Endodermal cell (in vitro differentiated cells): ENCODE measurements at regions not wholly inside any gene's neighbourhood (a gene's known extent, or its start where the extent isn't known, plus 50 kb on each side); places are given as distances from the start of the nearest gene placed in this dataset.

ENCODE experiments used
- DNase-seq: peaks from one replicate; pipeline ENCODE4 v3.0.0-alpha.2; 2017
- H3K27ac ChIP-seq: 2 replicates; pipeline ENCODE4 v1.5.1; 2013; ENCODE audit warnings: mild to moderate bottlenecking, low read depth, low read length, moderate library complexity
- H3K27me3 ChIP-seq: 2 replicates; pipeline ENCODE4 v1.6.1; 2013; ENCODE audit warnings: mild to moderate bottlenecking, low read length, moderate library complexity; ENCODE audit not compliant: insufficient read depth, control insufficient read depth, poor library complexity, severe bottlenecking
- H3K36me3 ChIP-seq: 2 replicates; pipeline ENCODE4 v1.7.0; 2013; ENCODE audit warnings: mild to moderate bottlenecking, low read length, moderate library complexity; ENCODE audit not compliant: control insufficient read depth, insufficient read depth
- H3K4me1 ChIP-seq: one replicate; pipeline ENCODE4 v1.7.0; 2013; ENCODE audit warnings: low read length; ENCODE audit not compliant: control insufficient read depth, insufficient read depth
- H3K4me3 ChIP-seq: 2 replicates; pipeline ENCODE4 v1.5.1; 2013; ENCODE audit warnings: mild to moderate bottlenecking, low read length, moderate library complexity
- H3K9ac ChIP-seq: 2 replicates; pipeline ENCODE4 v1.6.1; 2013; ENCODE audit warnings: mild to moderate bottlenecking, low read length, moderate library complexity; ENCODE audit not compliant: poor library complexity, severe bottlenecking; ENCODE audit errors: extremely low read depth
- H3K9me3 ChIP-seq: 2 replicates; pipeline ENCODE4 v1.6.1; 2013; ENCODE audit warnings: mild to moderate bottlenecking, low read length, moderate library complexity; ENCODE audit not compliant: control insufficient read depth
- H3K27ac Mint-ChIP-seq: 2 replicates; pipeline ENCODE4 v1.8.0; 2020; ENCODE audit warnings: mixed read lengths
- H3K27me3 Mint-ChIP-seq: 2 replicates; pipeline ENCODE4 v1.8.0; 2021; ENCODE audit warnings: mild to moderate bottlenecking, mixed read lengths; ENCODE audit not compliant: insufficient read depth
- H3K36me3 Mint-ChIP-seq: 2 replicates; pipeline ENCODE4 v1.8.0; 2020; ENCODE audit warnings: low read depth, mixed read lengths
- H3K4me1 Mint-ChIP-seq: 2 replicates; pipeline ENCODE4 v1.8.0; 2020; ENCODE audit warnings: mixed read lengths
- H3K4me3 Mint-ChIP-seq: 2 replicates; pipeline ENCODE4 v1.8.0; 2020; ENCODE audit warnings: mild to moderate bottlenecking, moderate library complexity, mixed read lengths
- H3K9me3 Mint-ChIP-seq: 2 replicates; pipeline ENCODE4 v1.8.0; 2020; ENCODE audit warnings: mild to moderate bottlenecking, mixed read lengths
- CTCF ChIP-seq: fragments of 200-600 bp; sonication (generic); conservative IDR thresholded peaks from 2 replicates; pipeline ENCODE4 v1.5.0; 2021; ENCODE audit warnings: antibody characterized with exemption, mild to moderate bottlenecking
- WGBS, 2 experiments: methylation state at CpG; one replicate each; pipeline versions ENCODE4 v1.1.5 to v1.1.7; 2013; ENCODE audit warnings: missing lambda C conversion rate in 2 of 2, mixed read lengths in 1 of 2; ENCODE audit not compliant: insufficient coverage in 1 of 2, insufficient read length in 1 of 2; 5-methylcytosine and 5-hydroxymethylcytosine counted together

- no peaks in the 10 kb centered on the region for H3K27me3 Mint-ChIP-seq
- Histone ChIP-seq H3K36me3 (no peaks in the 10 kb centered on the region), H3K27me3 (no peaks in the 10 kb centered on the region), H3K4me3 (no peak overlapping the region), H3K9me3 (no peaks in the 10 kb centered on the region), H3K27ac (no peak overlapping the region), H3K4me1 (peaks cover 4% of the 10 kb centered on the region), H3K9ac (no peak overlapping the region)
- no peak for DNase-seq
- no peak for TF ChIP-seq CTCF
- WGBS, 2 experiments: 96 to 100% methylated on average over 3 of the region's 3 CpGs
- no peaks in the 10 kb centered on the region for H3K9me3 Mint-ChIP-seq
- H3K27ac Mint-ChIP-seq: no peak overlapping the region
- peaks cover 24% of the 10 kb centered on the region for H3K4me1 Mint-ChIP-seq
- no peak overlapping the region for H3K4me3 Mint-ChIP-seq
- no peaks in the 10 kb centered on the region for H3K36me3 Mint-ChIP-seq
Measured at GRCh38 chr1:184858288-184858687, 103.6 kb upstream of the EDEM3 start.

GRCh38 chr1:184854496-184855140 is 100.0 kb upstream of the EDEM3 start:
- no peaks in the 10 kb centered on the region for H3K36me3 Mint-ChIP-seq
- H3K4me3 Mint-ChIP-seq: no peak overlapping the region
- Histone ChIP-seq H3K4me1 (no peaks in the 10 kb centered on the region), H3K36me3 (no peaks in the 10 kb centered on the region), H3K9ac (no peak overlapping the region), H3K27me3 (no peaks in the 10 kb centered on the region), H3K9me3 (no peaks in the 10 kb centered on the region), H3K4me3 (no peak overlapping the region), H3K27ac (no peak overlapping the region)
- H3K4me1 Mint-ChIP-seq: no peaks in the 10 kb centered on the region
- H3K27me3 Mint-ChIP-seq: no peaks in the 10 kb centered on the region
- H3K9me3 Mint-ChIP-seq: peaks cover 7% of the 10 kb centered on the region
- H3K27ac Mint-ChIP-seq: no peak overlapping the region
- WGBS, 2 experiments: 90% methylated on average over 1 of the region's 1 CpG; no CpG with 5 or more reads in 1 of the 2 experiments
- TF ChIP-seq CTCF: no peak
- DNase-seq: no peak

GRCh38 chr1:184854036-184854435 is 99.4 kb upstream of the EDEM3 start:
- Mint-ChIP-seq H3K4me3 (no peak overlapping the region), H3K27ac (no peak overlapping the region), H3K36me3 (no peaks in the 10 kb centered on the region), H3K27me3 (no peaks in the 10 kb centered on the region), H3K9me3 (peaks cover 7% of the 10 kb centered on the region), H3K4me1 (no peaks in the 10 kb centered on the region)
- Histone ChIP-seq H3K9ac (no peak overlapping the region), H3K27ac (no peak overlapping the region), H3K4me1 (no peaks in the 10 kb centered on the region), H3K4me3 (no peak overlapping the region), H3K36me3 (no peaks in the 10 kb centered on the region), H3K9me3 (no peaks in the 10 kb centered on the region), H3K27me3 (no peaks in the 10 kb centered on the region)
- no peak for TF ChIP-seq CTCF
- WGBS, 2 experiments: 80% methylated on average over 1 of the region's 1 CpG; no CpG with 5 or more reads in 1 of the 2 experiments
- no peak for DNase-seq
